ENCODE measurements at regions not wholly inside any gene's neighbourhood (a gene's known extent, or its start where the extent isn't known, plus 50 kb on each side); places are given as distances from the start of the nearest gene placed in this dataset.

DNA sequence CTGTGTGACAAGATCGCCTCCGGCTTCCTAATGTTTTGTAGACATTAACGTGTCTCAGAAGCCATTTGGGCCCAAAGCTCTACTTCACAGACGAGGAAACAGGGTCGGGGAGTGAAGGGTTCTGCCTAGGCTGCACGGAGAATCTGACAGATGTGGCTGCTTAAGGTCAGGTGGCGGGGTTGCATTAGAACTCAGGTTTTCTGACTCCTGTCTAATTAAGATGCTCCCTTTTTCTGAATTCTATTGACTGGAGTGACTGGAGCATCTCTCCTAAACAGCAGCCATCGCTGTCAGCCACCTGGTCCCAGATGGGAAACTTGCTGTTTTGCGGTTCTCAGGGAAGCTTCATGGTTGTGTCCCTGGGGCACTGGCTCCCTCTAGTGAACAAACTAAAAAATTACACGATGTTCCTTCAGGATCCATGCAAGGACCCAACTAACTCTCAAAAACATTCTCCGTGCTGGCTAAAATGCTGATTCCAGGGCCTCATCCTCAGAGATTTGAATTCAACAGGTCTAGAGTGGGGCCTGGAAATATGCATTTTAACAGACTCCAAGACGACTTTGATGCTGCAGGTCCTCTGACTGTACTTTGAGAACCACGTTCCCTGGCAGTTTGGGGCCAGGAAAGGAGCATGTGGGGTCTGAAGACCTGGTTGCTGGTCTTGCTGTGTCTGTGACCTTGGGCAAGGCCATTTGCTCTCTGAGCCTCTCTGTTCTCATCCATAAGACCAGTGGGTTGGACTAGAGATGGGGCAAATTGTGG, 117.4 kb downstream of the IRF8 start:
- DNase-seq (ENCODE audit: low read depth in 2 of 2, low spot score in 1 of 2) = peak in 1 of 2 donors; percentile 3

- no peak for DNase-seq (ENCODE audit: low read depth in 2 of 2, low spot score in 1 of 2)
Measured at GRCh38 chr16:86018071-86018470, 119.1 kb downstream of the IRF8 start.

- no peak for DNase-seq (ENCODE audit: low read depth in 2 of 2, low spot score in 1 of 2)
Measured at GRCh38 chr16:86018487-86018886, 119.5 kb downstream of the IRF8 start.

- no peak for DNase-seq (ENCODE audit: low read depth in 2 of 2, low spot score in 1 of 2)
Measured at GRCh38 chr16:86018941-86019340, 120.0 kb downstream of the IRF8 start.

- no peak for DNase-seq (ENCODE audit: low read depth in 2 of 2, low spot score in 1 of 2)
Measured at GRCh38 chr16:86019446-86020047, 120.6 kb downstream of the IRF8 start.

DNA sequence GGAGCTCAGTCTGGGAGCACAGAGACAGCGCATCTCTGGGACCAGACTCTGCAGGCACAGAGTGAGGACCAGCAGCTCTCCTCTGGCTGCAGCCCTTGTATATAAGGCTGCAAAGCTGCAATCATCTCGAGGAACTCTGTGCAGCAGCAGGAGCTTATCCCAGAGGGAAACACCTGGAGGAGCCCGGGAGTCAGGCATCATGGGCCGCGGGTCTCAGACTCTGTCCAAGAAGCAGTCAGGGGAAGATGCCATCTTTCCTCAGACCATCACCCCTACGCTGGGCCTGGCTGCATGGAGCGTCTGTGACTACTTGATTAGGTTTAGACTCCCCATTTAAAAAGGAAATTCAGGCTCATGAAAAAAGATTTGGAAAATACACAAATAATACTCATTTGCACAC, 122.0 kb downstream of the IRF8 start:
- no peak for DNase-seq (ENCODE audit: low read depth in 2 of 2, low spot score in 1 of 2)

DNA sequence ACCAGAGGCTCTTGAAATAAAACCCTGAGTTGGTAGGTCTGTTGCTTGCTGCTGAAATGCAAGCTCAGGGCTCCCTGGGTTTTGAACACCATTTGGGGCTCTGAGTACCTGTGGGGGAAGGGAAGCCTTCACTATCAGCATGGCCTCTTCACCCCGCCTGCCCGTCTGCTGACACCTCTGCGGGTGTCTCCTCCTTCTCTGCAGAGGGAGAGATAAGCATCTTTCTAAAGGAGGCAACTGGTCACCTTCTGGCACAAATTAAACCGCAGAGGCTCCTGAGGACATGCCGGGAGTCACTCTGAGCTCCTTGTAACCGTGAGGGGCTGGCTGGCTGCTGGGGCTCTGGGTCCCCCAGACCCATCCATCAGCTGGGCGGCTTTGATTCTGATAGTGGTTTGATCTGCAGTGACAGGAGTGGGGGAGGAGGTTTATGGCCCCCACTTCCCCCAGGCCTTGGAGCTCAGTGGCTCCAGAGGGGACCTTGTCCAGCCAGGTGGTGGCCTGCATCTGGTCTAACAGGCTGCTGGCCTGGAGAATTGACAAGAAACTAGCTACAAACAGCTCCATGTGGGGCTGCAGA, 123.5 kb downstream of the IRF8 start:
- no peak for DNase-seq (ENCODE audit: low read depth in 2 of 2, low spot score in 1 of 2)

DNA sequence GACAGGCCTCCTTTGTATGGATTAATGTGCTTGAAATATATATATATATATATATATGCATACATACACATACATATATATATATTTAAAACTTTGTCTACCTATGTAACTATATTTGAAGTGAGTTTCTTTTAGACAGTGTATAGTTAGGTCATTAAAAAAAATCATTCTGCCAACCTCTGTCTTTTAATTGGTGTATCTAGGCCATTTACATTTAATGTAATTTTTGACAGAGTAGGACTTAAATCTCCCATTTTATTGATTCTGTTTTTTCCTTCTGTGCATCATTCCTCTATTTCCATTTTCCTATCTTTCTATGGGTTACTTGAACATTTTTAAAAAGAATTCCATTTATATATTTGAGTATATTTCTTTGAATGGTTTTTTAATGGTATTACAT, 125.2 kb downstream of the IRF8 start:
- DNase-seq (ENCODE audit: low read depth in 2 of 2, low spot score in 1 of 2) = no peak

DNA sequence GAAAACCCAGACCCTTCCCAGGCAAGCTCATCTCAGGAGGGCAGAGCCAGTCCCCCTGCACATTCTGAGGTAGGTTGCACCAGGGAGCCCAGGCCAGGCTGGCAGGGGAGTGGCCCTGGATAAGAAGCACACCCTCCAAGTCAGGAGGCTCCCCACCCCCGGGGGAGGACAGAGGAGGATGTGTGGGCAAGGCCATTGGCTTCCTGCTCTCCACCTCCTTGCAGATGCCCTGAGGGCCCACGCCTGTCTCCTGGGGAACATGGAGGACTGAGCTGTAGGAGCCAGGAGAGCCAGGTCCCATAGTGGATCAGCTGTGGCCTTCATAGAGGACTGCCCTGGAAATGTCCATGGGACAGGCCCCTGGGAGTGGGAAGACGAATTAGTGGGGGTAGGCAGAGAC, 126.7 kb downstream of the IRF8 start:
- no peak for DNase-seq (ENCODE audit: low read depth in 2 of 2, low spot score in 1 of 2)

DNA sequence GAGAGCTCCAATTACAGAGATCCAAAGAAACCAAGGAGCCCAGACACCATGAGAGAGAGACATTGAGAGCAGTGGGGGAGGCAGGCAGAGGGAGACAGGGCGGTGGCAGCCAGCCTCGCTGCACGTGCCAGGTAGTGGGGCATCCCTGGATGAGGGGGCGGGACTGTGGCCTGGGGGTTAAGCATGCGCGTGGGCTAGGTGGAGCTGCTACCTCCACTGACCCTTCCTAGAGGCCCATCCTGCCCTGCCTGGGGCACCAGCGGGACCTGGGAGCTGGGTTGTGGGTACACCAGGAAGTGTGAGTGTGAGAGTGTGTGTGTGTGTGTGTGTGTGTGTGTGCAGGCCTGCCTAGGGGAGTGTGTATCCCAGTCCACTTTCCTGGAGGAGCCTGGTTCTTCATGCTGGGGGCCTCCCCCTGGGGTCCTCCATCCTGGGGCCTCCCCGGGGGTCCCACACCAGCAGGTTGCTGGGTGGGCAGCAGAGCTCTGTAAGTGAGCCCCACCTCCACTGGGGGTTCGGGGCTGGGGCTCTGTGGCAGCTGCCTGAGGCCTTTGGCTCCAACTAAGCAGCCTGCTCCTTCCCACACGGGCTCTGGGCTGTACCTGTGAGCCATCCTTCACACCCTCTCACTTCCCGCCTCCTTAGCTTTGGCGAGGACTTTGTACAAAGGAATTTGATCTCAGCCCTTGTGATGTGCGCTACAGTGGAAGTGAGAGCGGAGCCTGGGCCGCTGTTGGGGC, 127.4 kb downstream of the IRF8 start:
- no peak for DNase-seq (ENCODE audit: low read depth in 2 of 2, low spot score in 1 of 2)

GRCh38 chr16:86026916-86027315, 128.0 kb downstream of the IRF8 start:
- no peak for DNase-seq (ENCODE audit: low read depth in 2 of 2, low spot score in 1 of 2)

DNA sequence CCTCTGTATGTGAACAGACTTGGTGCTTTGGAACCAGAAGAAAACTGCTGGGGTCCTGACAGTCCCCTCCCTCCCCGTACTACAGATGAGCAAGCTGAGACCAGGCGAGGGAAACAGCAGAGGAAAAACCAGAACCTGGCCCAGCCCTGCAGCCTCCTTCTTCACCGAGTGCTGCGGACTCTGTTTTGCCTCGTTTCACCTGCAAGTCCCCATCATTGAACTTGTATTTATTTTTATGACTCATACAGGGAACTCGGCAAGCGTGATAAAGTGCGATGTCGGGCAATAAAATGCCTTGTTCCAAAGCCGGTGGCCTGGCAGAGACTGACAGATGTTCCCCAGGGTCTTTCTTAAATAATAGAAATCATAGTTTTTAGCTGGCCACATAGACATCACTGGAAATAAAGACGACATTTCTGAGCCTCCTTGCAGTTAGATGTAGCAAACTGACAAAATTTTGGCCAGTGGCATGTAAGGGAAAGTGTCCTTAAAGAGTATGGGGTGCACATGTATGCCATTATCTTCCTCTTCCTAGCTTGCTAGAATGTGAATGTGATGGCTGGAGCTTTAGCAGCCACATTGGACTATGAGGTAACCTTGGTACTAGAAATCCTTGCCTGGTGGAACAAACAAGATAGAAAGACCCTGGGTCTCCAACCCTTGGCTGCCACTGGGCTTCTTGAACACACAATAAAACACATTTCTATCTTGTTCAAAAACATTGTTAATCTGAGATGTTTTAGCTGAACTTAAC, 128.6 kb downstream of the IRF8 start:
- no peak for DNase-seq (ENCODE audit: low read depth in 2 of 2, low spot score in 1 of 2)

- no peak for DNase-seq (ENCODE audit: low read depth in 2 of 2, low spot score in 1 of 2)
Measured at GRCh38 chr16:86029131-86029741, 130.3 kb downstream of the IRF8 start.

DNA sequence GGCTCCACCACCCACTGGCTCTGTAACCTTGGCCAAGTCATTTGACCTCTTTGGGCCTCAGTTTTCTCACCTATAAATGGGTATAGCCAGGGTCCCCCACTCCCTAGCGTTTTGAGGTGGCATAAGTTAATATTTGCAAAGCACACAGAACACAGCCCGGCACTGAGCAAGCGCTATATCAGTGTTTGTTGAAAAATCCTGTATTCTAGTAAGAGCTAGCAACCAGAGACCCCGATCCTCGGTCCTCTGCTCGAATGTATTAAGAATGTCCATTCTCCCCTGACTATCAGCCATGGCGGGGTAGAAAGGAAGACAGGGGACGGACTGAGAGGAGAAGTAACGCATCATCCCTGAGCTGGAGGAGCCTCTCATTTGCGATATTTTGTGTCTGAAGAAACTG, 131.2 kb downstream of the IRF8 start:
- DNase-seq (ENCODE audit: low read depth in 2 of 2, low spot score in 1 of 2) = no peak

GRCh38 chr16:86031141-86031678, 132.2 kb downstream of the IRF8 start:
- DNase-seq (ENCODE audit: low read depth in 2 of 2, low spot score in 1 of 2) = no peak

GRCh38 chr16:86033016-86033474, 134.1 kb downstream of the IRF8 start:
- DNase-seq (ENCODE audit: low read depth in 2 of 2, low spot score in 1 of 2) = no peak

- no peak for DNase-seq (ENCODE audit: low read depth in 2 of 2, low spot score in 1 of 2)
Measured at GRCh38 chr16:86033971-86034370, 135.0 kb downstream of the IRF8 start.

DNA sequence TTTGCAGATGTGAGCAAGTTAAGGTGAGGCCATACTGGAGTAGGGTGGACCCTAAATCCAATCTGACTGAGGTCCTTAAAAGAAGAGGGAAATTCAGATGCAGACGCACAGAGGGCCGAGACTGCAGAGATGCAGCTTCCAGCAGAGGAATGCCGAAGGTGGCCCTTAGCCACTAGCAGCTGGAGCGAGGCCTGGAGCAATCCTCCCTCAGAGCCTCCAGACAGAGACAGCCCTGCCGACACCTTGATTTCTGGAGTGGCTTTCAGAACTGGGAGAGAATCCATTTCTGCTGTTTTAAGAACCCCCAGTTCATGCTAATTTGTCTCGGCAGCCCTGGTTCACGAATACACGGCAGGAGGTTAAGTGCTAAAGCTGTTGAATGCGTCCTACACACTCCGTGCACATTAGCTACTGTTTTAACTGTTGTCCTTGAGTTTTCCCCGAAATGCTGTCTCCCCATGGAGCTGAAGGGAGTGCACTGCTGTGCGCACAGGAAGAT, 135.5 kb downstream of the IRF8 start:
- no peak for DNase-seq (ENCODE audit: low read depth in 2 of 2, low spot score in 1 of 2)

DNA sequence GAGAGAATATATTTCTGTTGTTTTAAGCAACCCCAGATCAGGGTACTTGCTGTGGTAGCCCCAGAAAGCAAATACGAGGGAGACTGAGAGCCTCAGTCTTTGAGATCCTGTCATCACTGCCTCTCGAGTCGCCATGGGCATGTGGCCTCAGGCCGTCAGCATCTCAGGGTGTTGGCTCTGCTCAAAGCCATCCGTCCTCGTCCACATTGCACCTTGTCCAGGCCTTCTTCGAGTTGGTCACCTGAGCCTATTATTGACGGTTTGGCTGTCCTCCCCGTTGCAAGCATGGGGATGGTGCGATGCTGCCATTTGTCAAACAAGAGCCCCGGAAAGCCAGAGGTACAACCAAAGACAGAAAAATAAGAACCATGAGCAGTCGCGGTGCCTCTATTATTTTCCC, 136.9 kb downstream of the IRF8 start:
- DNase-seq (ENCODE audit: low read depth in 2 of 2, low spot score in 1 of 2) = no peak

All from stimulated activated CD8-positive, alpha-beta memory T cell treated with anti-CD3 and anti-CD28 coated beads, Interleukin-4, amount 100 ng/mL, for 4 hours (primary cell).